Testis (tissue), 2 donors: ENCODE measurements at regions not wholly inside any gene's neighbourhood (a gene's known extent, or its start where the extent isn't known, plus 50 kb on each side); places are given as distances from the start of the nearest gene placed in this dataset.

Experiments
- POLR2A ChIP-seq: fragments of 450-650 bp; IDR thresholded peaks from one replicate; pipeline ENCODE4 v1.6.1; 2017; ENCODE audit warnings: antibody characterized with exemption, mild to moderate bottlenecking, moderate library complexity
- TF ChIP-seq, protein P1 (sequence below), 3 experiments: fragments of 450-650 bp in 2 of 3; fragments of 200-600 bp in 1 of 3; sonication (generic) in 1 of 3; IDR thresholded peaks; one replicate each; pipeline ENCODE4 v1.5.1; 2016 to 2019; ENCODE audit warnings: antibody characterized with exemption in 3 of 3, mild to moderate bottlenecking in 2 of 3, moderate library complexity in 1 of 3

DNA sequence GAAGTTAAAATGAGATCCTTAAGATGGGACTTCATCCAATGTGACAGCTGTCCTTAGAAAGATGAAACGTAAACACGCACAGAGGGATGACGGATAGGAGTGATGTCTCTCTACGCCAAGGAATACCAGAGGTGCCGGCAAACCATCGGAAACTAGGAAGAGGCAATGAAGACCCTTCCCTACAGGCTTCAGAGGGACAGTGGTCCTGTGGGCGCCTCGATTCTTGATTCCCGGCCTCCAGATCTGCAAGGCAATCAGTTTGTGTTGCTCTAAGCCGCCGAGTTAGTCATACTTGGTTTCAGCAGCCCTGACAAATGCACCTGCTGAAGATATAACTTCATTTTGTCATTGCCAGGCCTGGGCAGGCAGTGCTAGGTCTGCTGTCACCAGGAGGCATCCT lies 1455.1 kb downstream of the TBC1D22A start:
- TF ChIP-seq, protein P1, sequence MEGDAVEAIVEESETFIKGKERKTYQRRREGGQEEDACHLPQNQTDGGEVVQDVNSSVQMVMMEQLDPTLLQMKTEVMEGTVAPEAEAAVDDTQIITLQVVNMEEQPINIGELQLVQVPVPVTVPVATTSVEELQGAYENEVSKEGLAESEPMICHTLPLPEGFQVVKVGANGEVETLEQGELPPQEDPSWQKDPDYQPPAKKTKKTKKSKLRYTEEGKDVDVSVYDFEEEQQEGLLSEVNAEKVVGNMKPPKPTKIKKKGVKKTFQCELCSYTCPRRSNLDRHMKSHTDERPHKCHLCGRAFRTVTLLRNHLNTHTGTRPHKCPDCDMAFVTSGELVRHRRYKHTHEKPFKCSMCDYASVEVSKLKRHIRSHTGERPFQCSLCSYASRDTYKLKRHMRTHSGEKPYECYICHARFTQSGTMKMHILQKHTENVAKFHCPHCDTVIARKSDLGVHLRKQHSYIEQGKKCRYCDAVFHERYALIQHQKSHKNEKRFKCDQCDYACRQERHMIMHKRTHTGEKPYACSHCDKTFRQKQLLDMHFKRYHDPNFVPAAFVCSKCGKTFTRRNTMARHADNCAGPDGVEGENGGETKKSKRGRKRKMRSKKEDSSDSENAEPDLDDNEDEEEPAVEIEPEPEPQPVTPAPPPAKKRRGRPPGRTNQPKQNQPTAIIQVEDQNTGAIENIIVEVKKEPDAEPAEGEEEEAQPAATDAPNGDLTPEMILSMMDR (IDR thresholded peaks at IDR 0.05) = no peak
- no peak for TF ChIP-seq POLR2A
